ENCODE measurements at regions not wholly inside any gene's neighbourhood (a gene's known extent, or its start where the extent isn't known, plus 50 kb on each side); places are given as distances from the start of the nearest gene placed in this dataset.

- Histone ChIP-seq H3K27ac (no peak overlapping the region), H3K4me1 (no peaks in the 10 kb centered on the region), H3K4me3 (no peak overlapping the region), H3K27me3 (peaks cover 0 to 44% of the 10 kb centered on the region in 2 donors), H3K9me3 (no peaks in the 10 kb centered on the region), H3K36me3 (no peaks in the 10 kb centered on the region)
- TF ChIP-seq CTCF (IDR thresholded peaks at IDR 0.05): no peak
- intact Hi-C loops (cut with DNase I; ENCODE audit: low total_unique reads): no loop called here
- no peak for DNase-seq
These were observed 129.2 kb downstream of the CTTN start for GRCh38 chr11:70527429-70528045.

- intact Hi-C loops (cut with DNase I; ENCODE audit: low total_unique reads): no loop called here
- Histone ChIP-seq H3K4me3 (no peak overlapping the region), H3K27ac (no peak overlapping the region), H3K9me3 (no peaks in the 10 kb centered on the region), H3K27me3 (peaks cover 0 to 38% of the 10 kb centered on the region in 2 donors), H3K36me3 (no peaks in the 10 kb centered on the region), H3K4me1 (no peaks in the 10 kb centered on the region)
- DNase-seq: no peak
- TF ChIP-seq CTCF (IDR thresholded peaks at IDR 0.05): no peak
These were observed 129.9 kb downstream of the CTTN start for GRCh38 chr11:70528046-70528793.

- intact Hi-C loops (cut with DNase I; ENCODE audit: low total_unique reads): no loop called here
- Histone ChIP-seq H3K36me3 (no peaks in the 10 kb centered on the region), H3K4me1 (no peaks in the 10 kb centered on the region), H3K9me3 (no peaks in the 10 kb centered on the region), H3K4me3 (no peak overlapping the region), H3K27ac (no peak overlapping the region), H3K27me3 (peaks cover 0 to 32% of the 10 kb centered on the region in 2 donors)
- TF ChIP-seq CTCF (IDR thresholded peaks at IDR 0.05): no peak
- DNase-seq: no peak
These were observed 130.7 kb downstream of the CTTN start for GRCh38 chr11:70528794-70529580.

GRCh38 chr11:70530010-70530409 is 131.7 kb downstream of the CTTN start:
- Histone ChIP-seq H3K4me3 (no peak overlapping the region), H3K27me3 (peaks cover 0 to 24% of the 10 kb centered on the region in 2 donors), H3K27ac (no peak overlapping the region), H3K4me1 (no peaks in the 10 kb centered on the region), H3K9me3 (no peaks in the 10 kb centered on the region), H3K36me3 (no peaks in the 10 kb centered on the region)
- DNase-seq: no peak
- no peak for TF ChIP-seq CTCF (IDR thresholded peaks at IDR 0.05)
- intact Hi-C loops (cut with DNase I; ENCODE audit: low total_unique reads): no loop called here

GRCh38 chr11:70530629-70531185 is 132.4 kb downstream of the CTTN start:
- no peaks in the 10 kb centered on the region for H3K36me3 ChIP-seq
- no peaks in the 10 kb centered on the region for H3K4me1 ChIP-seq
- intact Hi-C loops (cut with DNase I; ENCODE audit: low total_unique reads): no loop called here
- no peak overlapping the region for H3K27ac ChIP-seq
- no peaks in the 10 kb centered on the region for H3K9me3 ChIP-seq
- peaks cover 0 to 21% of the 10 kb centered on the region in 2 donors for H3K27me3 ChIP-seq
- no peak overlapping the region for H3K4me3 ChIP-seq
- no peak for DNase-seq
- no peak for TF ChIP-seq CTCF (IDR thresholded peaks at IDR 0.05)
